ENCODE measurements at regions not wholly inside any gene's neighbourhood (a gene's known extent, or its start where the extent isn't known, plus 50 kb on each side); places are given as distances from the start of the nearest gene placed in this dataset.

DNA sequence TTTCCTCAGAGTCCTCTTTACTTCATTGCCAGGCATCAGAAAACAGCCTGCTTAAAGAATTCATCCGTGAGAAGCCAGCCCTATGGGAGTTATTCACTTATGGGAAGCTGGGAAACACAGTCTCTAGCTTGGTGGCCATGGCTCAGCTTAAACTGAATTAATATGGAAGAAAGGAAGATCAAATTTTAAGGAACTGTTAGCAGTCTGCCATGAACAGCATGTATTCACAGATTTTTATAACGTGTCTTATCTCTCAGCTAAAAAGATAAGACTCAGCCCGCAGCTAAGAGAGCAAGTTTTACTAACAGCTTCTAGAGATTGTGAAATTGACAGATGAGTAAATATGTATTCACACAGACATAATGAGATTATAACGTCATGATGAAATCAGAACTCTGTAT, 253.7 kb upstream of the RXFP2 start:
- in situ Hi-C loops (cut with HindIII; ENCODE audit: low pct_unique_long_range_greater_than_20kb, low sequenced_read_pairs): no loop called here
- no peak for DNase-seq (ENCODE audit: low read depth, low spot score)

DNA sequence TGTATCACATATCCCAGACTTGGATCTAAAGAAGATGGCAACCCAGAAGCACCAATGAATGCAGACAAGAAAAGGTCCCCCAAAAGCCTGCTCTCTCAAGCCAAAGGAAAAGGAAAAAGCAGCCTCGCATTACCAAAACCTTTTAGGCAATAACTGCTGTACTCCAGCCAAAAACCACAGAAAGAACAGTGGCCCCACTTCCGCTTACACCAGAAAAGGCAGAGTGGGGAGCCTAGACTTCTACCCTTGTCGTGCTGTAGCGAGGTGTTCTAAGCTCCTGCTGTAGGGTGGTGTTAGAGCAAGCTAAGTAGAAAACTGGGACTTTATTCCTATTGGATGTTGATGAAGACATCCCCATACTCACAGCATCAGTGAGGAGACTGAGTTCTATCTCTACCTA, 244.0 kb upstream of the RXFP2 start:
- in situ Hi-C loops (cut with HindIII; ENCODE audit: low pct_unique_long_range_greater_than_20kb, low sequenced_read_pairs): no loop called here
- DNase-seq (ENCODE audit: low read depth, low spot score): no peak

DNA sequence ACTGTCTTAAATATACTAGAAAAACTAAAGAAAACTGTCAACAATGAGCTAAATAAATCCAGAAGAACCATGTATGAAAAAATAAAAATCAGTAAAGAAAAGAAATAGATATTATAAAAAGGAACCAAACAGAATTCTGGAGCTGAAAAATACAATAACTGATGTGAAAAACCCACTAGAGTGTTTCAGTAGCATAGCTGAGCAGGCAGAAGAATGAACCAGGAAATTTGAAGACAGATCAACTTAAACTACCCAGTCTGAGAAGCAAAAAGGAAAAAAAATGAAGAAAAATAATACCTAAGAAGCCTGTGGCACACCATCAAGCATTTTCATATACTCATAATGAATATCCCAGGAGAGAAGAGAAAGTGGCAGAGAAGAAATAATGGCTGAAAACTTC, 240.1 kb upstream of the RXFP2 start:
- DNase-seq (ENCODE audit: low read depth, low spot score): no peak
- in situ Hi-C loops (cut with HindIII; ENCODE audit: low pct_unique_long_range_greater_than_20kb, low sequenced_read_pairs): no loop called here

DNA sequence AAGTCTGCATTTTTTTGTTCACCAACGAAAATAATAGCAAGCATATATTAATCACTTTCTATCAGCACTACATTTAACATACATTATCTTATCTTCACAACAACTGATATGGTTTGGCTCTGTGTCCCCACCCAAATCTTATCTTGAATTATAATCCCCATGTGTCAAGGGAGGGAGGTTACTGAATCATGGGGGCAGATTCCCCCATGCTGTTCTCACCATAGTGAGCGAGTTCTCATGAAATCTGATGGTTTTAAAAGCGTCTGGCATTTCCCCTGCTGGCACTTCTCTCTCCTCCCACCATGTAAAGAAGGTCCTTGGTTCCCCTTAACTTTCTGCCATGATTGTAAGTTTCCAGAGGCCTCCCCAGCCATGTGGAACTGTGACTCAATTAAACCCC, 235.7 kb upstream of the RXFP2 start:
- in situ Hi-C loops (cut with HindIII; ENCODE audit: low pct_unique_long_range_greater_than_20kb, low sequenced_read_pairs): no loop called here
- DNase-seq (ENCODE audit: low read depth, low spot score): no peak

DNA sequence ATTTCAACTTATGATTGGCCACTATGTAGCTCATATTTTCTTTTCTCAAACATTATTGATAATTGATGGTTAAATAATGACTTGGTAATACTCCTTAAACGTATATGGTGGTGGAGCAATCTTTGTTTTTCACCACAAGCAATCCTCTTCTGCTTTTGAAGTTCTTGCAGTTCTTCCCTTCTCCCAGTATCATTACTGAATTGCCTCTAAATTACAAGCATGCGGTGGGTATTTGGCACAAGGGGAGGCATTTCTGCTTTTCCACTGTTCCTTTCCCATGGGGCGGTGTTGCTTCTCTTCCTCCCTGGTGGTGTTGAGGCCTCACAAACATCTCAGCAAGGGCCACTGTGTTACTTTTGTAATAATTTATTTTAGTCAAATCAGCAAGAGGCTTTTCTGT, 234.4 kb upstream of the RXFP2 start:
- in situ Hi-C loops (cut with HindIII; ENCODE audit: low pct_unique_long_range_greater_than_20kb, low sequenced_read_pairs): no loop called here
- no peak for DNase-seq (ENCODE audit: low read depth, low spot score)

DNA sequence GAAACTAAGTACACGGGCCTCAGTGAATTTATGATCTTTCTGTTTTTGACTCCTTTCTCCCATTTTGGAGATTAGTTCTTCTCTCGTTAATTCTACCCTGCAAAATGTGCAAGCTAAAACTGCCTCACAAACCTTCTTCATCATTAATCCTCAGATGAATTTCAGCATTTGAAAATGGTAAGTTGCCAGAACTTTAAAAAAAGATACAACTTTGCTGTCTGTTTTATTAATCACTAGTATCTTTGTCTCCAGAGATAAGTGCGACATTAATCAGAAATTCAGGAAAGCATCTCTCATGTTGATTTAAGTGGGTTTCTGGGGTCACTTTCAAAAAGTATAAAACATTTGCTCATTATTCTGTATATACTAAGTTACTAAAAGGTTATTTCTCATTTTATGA, 227.0 kb upstream of the RXFP2 start:
- in situ Hi-C loops (cut with HindIII; ENCODE audit: low pct_unique_long_range_greater_than_20kb, low sequenced_read_pairs): no loop called here
- DNase-seq (ENCODE audit: low read depth, low spot score): no peak

DNA sequence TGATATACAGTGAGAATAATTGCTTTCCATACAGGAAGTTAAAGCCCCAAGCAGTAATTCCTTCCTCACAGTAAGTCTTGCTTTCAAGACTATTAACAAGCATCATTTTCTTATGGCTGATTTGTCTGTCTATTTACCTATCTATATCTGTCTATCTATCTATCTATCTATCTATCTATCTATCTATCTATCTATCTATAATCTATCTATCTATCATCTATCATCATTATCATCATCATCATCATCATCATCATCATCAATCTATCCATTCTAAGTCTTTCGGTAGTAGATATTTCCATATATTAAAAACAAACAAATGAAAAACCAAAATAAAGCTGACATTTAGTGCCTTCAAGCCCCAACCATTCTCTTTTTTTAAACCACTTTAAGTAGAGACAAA, 224.4 kb upstream of the RXFP2 start:
- in situ Hi-C loops (cut with HindIII; ENCODE audit: low pct_unique_long_range_greater_than_20kb, low sequenced_read_pairs): no loop called here
- no peak for DNase-seq (ENCODE audit: low read depth, low spot score)

DNA sequence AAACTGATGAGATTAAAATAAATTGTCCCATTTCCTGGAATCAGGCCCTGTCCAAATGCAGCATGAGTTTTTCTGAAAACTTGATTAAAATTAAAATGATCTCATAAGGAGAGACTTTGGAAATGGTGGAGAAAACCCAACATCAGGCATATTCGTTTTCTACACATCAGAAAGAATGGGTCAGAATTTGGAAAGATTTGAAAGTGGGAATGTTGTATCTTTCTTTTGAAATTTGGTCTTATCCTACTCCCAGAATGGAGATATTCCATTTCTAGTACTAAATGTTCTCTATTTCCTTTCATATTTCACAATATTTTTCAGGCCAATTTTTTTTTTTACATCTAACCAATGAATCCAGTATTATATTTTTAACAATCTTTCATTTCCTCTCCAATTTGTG, 223.9 kb upstream of the RXFP2 start:
- DNase-seq (ENCODE audit: low read depth, low spot score): no peak
- in situ Hi-C loops (cut with HindIII; ENCODE audit: low pct_unique_long_range_greater_than_20kb, low sequenced_read_pairs): no loop called here

DNA sequence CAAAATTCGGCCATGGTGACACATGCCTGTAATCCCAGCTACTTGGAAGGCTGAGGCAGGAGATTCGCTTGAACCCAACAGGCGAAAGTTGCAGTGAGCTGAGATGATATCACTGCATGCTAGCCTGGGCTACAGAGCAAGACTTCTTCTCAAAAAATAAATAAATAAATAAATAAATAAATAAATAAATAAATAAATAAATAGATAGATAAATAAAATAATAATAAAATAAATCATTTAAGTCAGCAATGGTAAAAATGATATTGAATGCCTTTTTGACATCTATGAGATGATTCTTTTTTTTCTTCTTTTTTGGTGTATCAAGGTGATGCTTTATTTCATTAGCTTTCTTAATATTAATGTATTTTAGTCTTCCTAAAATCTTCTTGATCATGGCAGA, 221.7 kb upstream of the RXFP2 start:
- DNase-seq (ENCODE audit: low read depth, low spot score): no peak
- in situ Hi-C loops (cut with HindIII; ENCODE audit: low pct_unique_long_range_greater_than_20kb, low sequenced_read_pairs): no loop called here

DNA sequence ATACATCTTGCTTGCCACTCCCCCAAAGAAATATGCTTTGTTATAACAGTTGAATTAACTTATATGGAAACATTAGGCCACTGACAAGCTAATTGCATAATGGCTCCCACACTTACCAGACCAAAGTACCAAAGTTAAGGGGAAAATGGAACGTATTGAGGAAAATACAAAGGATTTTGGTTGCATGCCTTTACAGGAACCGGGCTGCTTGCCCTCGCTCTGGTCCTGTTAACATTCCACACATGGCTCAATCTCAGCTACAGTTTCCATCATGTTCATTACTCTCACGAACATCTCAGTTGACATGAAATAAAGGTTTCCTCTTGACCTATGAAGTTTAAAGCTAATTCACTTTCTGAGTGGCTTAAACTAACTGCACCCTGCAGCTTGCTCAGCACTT, 220.7 kb upstream of the RXFP2 start:
- in situ Hi-C loops (cut with HindIII; ENCODE audit: low pct_unique_long_range_greater_than_20kb, low sequenced_read_pairs): no loop called here
- no peak for DNase-seq (ENCODE audit: low read depth, low spot score)

DNA sequence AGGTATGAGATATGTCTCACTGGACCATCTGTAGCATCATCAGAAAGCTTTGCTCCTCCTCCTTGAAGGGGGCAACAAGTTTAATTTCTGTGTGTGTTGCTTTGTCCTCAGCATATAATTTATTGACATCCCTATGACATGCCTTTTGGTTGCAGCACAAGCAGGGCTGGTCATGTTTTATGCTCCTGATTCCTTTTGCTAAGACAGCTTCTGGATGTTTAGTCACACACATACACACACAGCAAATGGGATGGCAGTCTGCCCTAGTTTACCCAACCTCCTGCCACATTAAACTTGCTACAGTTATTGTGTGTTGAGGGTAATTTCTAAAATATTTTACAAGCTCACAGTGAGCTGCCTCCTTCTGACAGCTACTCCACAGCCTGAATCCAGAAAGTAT, 217.9 kb upstream of the RXFP2 start:
- in situ Hi-C loops (cut with HindIII; ENCODE audit: low pct_unique_long_range_greater_than_20kb, low sequenced_read_pairs): no loop called here
- no peak for DNase-seq (ENCODE audit: low read depth, low spot score)

DNA sequence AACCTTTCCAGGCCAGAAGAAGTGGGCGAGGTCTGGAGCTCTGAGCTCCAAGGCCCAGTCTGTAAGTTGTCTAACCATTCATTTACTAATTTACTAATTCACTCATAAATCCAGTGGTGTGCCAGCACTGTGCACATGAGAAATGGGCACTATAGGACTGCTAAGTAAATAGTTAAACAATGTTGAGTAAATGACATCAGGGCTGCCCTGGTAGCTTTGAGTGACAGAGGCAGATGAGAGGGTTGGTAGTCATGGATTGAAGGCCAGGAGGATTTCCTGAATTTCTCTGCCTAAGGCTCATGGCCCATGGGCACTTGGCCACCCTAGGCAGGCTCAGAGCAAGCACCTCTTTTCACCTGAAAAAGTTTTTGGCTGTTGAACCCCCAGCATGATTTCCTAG, 216.9 kb upstream of the RXFP2 start:
- in situ Hi-C loops (cut with HindIII; ENCODE audit: low pct_unique_long_range_greater_than_20kb, low sequenced_read_pairs): no loop called here

DNA sequence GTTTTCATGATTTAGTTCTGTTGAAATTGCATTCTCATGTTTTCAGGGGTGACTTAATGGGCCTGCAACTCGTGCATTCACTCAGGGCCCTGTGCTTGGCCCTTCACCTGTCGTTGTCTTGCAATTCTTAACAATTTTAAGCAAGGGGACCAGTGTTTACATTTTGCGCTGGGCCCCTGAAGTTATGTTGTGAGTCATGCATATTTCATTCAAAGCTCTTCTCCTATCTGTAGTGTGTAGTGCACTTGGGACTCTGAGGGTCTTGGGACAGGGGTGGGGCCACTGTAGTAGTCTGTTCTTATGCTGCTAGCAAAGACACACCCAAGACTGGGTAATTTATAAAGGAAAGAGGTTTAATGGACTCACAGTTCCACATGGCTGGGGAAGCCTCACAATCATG, 211.2 kb upstream of the RXFP2 start:
- in situ Hi-C loops (cut with HindIII; ENCODE audit: low pct_unique_long_range_greater_than_20kb, low sequenced_read_pairs): no loop called here

More for the DNA sequence above, 216.9 kb upstream of the RXFP2 start:
- DNase-seq (ENCODE audit: low read depth, low spot score): no peak

DNA sequence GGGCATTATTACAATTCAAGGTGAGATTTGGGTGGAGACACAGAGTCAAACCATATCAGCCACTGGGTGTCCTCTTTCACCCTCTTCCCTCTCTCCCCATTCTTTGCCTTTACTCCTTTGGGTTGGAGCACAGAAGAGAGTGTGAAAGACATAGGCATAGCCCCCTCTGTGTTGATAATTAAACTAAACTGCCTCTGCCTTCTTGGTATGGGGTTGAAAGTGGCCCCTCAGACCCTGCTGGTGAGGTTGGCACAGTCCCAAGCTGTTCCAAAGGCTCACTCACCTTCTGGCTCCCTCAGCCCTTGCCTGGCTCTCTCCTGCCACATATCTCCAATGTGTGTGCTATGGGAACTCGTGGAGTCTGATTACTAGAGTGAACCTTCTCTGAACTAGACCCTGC, 210.6 kb upstream of the RXFP2 start:
- in situ Hi-C loops (cut with HindIII; ENCODE audit: low pct_unique_long_range_greater_than_20kb, low sequenced_read_pairs): no loop called here
- DNase-seq (ENCODE audit: low read depth, low spot score): no peak

More for the DNA sequence above, 211.2 kb upstream of the RXFP2 start:
- no peak for DNase-seq (ENCODE audit: low read depth, low spot score)

DNA sequence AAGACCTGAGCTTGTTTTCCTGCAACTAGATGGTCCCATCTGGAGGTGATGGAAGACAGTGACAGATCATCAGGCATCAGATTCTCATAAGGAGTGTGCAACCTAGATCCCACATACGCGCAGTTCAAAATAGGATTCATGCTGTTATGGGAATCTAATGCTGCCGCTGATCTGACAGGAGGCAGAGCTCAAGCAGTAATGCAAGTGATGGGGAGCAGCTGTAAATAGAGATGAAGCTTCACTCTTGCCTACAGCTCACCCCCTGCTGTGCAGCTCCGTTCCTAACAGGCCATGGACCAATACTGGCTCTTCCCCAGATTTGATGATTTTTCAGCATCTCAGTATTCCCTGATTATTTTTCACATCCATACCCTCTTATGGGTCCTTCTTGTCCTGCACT, 208.4 kb upstream of the RXFP2 start:
- no peak for DNase-seq (ENCODE audit: low read depth, low spot score)
- in situ Hi-C loops (cut with HindIII; ENCODE audit: low pct_unique_long_range_greater_than_20kb, low sequenced_read_pairs): no loop called here

DNA sequence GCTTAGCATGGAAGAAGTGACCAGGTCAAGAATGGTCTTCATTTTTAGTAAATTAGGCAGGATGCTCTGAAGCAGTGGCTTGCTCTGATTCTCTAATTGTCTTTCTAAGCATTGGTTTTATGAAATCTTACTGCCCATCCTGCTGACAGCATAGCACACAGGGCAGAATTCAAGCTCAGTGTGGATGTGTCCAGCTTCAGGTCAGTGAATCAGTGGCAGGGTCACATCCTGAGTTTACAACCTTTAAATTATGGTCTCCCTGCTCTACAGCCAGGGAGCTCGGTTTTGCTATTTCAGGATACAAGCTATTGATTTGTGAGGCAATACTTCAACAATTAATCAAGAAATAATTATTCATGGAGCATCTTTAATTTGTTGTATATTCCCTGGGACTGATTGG, 202.3 kb upstream of the RXFP2 start:
- in situ Hi-C loops (cut with HindIII; ENCODE audit: low pct_unique_long_range_greater_than_20kb, low sequenced_read_pairs): no loop called here
- no peak for DNase-seq (ENCODE audit: low read depth, low spot score)

DNA sequence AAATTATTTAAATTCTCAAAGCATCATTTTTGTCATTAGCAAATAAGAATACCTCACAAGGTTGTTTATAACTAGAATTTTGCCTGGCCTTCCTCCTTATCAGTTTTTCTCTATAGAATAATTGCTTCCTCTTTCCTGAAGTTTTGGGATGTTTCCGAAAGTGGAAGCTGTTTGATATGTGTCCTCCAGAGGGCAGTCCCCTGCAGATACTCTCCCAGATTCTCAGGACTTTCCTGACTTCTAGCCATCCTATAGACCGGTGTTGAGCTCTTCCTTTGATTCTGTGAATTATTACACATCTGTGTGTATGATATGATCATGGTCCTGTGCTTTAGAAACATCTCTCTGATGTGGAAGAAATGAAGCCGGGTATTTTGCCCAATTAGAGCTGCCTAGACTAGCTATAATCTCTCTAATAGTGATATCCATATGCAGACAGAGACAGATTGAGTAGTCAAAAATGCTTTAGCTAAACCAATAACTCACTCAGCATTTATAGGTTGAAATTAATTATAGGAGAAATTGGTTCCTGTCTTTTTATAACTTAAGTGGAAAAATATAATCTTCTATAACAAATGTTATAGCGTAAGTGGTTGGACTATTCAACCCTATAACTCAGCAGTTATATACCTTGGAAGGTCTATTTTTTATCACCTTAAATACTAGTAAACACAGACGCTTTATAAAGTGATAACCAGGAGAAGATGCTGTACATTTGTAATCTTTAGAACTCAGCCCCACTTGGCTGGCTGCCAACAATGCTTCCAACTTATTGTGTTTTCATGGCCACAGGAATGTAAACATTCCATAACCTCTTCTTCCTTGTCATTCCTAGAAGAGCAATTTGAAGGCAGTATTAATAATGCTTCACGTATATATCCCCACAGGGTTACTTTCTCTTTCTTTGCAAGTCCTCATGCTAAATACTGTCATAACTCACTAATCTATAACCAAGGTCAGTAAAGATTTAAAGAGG, 201.0 kb upstream of the RXFP2 start:
- in situ Hi-C loops (cut with HindIII; ENCODE audit: low pct_unique_long_range_greater_than_20kb, low sequenced_read_pairs): no loop called here
- DNase-seq (ENCODE audit: low read depth, low spot score): peak; percentile 52

DNA sequence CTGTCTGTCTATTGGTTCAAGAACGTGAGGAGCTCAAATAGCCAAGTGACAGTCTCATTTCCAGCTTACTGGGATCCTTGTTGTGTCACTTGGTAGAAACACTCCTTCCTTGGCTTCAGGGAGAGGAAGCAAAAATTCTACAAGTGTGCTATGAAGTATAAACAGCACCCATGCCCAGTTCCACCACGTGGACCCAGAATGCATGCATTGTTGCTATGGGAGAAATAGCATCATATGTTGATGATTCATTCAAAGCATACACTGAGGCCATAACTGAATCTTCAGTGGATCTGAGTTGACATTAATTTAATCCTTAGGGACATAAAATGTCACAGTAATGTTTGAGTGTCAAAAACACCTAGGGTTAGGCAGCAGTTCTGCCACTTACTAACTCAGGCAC, 199.0 kb upstream of the RXFP2 start:
- in situ Hi-C loops (cut with HindIII; ENCODE audit: low pct_unique_long_range_greater_than_20kb, low sequenced_read_pairs): no loop called here
- peak; percentile 13 for DNase-seq (ENCODE audit: low read depth, low spot score)

DNA sequence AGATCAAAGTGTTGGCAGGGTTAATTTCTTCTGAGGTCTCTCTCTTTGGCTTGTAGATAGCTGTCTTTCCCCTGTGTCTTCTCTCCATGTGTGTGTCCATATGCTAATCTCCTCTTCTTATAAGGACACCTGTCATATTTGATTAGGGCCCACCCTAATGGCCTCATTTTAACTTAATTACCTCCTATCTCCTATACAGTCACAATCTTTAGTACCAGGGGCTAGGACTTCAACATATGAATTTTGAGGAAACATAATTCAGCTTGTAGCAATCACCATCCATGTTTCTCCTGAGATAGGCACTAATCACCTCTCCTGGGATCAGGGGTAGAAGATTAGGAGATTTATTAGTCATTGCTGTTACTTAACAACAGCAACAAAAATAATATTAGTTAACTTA, 196.1 kb upstream of the RXFP2 start:
- DNase-seq (ENCODE audit: low read depth, low spot score): no peak
- in situ Hi-C loops (cut with HindIII; ENCODE audit: low pct_unique_long_range_greater_than_20kb, low sequenced_read_pairs): no loop called here

DNA sequence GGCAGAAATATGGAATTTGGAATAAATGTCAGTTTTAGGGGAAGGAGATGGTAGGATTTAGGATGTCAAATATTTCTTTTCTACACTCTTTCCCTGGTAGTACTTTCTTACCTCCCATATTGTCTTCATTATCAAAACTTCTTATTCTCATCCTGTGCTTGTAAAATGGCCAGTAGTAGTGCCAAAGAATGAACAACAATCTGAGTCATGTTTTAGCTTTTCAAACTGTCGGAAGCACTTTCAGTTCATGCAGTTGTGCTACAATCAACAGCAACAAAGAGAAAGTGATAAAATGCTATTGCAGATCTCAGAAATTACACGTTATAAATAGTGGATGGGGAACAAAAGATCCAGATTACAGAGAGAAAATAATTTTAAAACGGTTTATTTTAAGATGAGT, 193.7 kb upstream of the RXFP2 start:
- in situ Hi-C loops (cut with HindIII; ENCODE audit: low pct_unique_long_range_greater_than_20kb, low sequenced_read_pairs): no loop called here
- no peak for DNase-seq (ENCODE audit: low read depth, low spot score)

Measured in SK-MEL-5 (cell line).